Activated CD4-positive, alpha-beta T cell treated with anti-CD3 and anti-CD28 coated beads for 1 hour (primary cell): ENCODE measurements at regions not wholly inside any gene's neighbourhood (a gene's known extent, or its start where the extent isn't known, plus 50 kb on each side); places are given as distances from the start of the nearest gene placed in this dataset.
"Not testable (repeated sequence)": the region's sequence is repeated elsewhere in the genome, so short reads cannot be mapped to it uniquely, and the experiment has no call there.

Experiments
- DNase-seq: peaks from one replicate; pipeline ENCODE4 v3.0.0-alpha.2; 2020

GRCh38 chr16:5789033-5789432, 691.4 kb upstream of the EEF2KMT start:
- no peak for DNase-seq

GRCh38 chr16:5781436-5781835, 683.8 kb upstream of the EEF2KMT start:
- no peak for DNase-seq

GRCh38 chr16:5776876-5777275, 679.3 kb upstream of the EEF2KMT start:
- no peak for DNase-seq

- DNase-seq, result no peak
These were observed 678.3 kb upstream of the EEF2KMT start for GRCh38 chr16:5775916-5776315.

GRCh38 chr16:5770118-5770517, 672.5 kb upstream of the EEF2KMT start:
- no peak for DNase-seq

GRCh38 chr16:5769513-5769912, 671.9 kb upstream of the EEF2KMT start:
- no peak for DNase-seq

- no peak for DNase-seq
These were observed 670.9 kb upstream of the EEF2KMT start for GRCh38 chr16:5768445-5768844.

- DNase-seq, result no peak
These were observed 665.6 kb upstream of the EEF2KMT start for GRCh38 chr16:5763176-5763575.

GRCh38 chr16:5762362-5762761, 664.8 kb upstream of the EEF2KMT start:
- DNase-seq, result no peak

- DNase-seq, result no peak
These were observed 664.0 kb upstream of the EEF2KMT start for GRCh38 chr16:5761592-5761991.

GRCh38 chr16:5758281-5758680, 660.7 kb upstream of the EEF2KMT start:
- no peak for DNase-seq

- no peak for DNase-seq
These were observed 659.4 kb upstream of the EEF2KMT start for GRCh38 chr16:5756969-5757368.

GRCh38 chr16:5753381-5753780, 655.8 kb upstream of the EEF2KMT start:
- no peak for DNase-seq

- DNase-seq, result no peak
These were observed 653.6 kb upstream of the EEF2KMT start for GRCh38 chr16:5751216-5751615.

- DNase-seq, result not testable (repeated sequence)
These were observed 652.8 kb upstream of the EEF2KMT start for GRCh38 chr16:5750439-5750838.

- no peak for DNase-seq
These were observed 641.0 kb upstream of the EEF2KMT start for GRCh38 chr16:5738586-5738985.

GRCh38 chr16:5736209-5736930, 638.8 kb upstream of the EEF2KMT start:
- no peak for DNase-seq

GRCh38 chr16:5735444-5735843, 637.8 kb upstream of the EEF2KMT start:
- no peak for DNase-seq

- DNase-seq, result no peak
These were observed 633.2 kb upstream of the EEF2KMT start for GRCh38 chr16:5730783-5731182.

GRCh38 chr16:5722116-5722619, 624.6 kb upstream of the EEF2KMT start:
- DNase-seq, result no peak

GRCh38 chr16:5715155-5715554, 617.6 kb upstream of the EEF2KMT start:
- no peak for DNase-seq

GRCh38 chr16:5709889-5710288, 612.3 kb upstream of the EEF2KMT start:
- DNase-seq, result no peak

GRCh38 chr16:5706211-5706610, 608.6 kb upstream of the EEF2KMT start:
- DNase-seq, result no peak

- DNase-seq, result no peak
These were observed 606.7 kb upstream of the EEF2KMT start for GRCh38 chr16:5704271-5704670.

- no peak for DNase-seq
These were observed 595.8 kb upstream of the EEF2KMT start for GRCh38 chr16:5693426-5693825.
